Left hindlimb (tissue), 1 donor: ENCODE measurements at regions not wholly inside any gene's neighbourhood (a gene's known extent, or its start where the extent isn't known, plus 50 kb on each side); places are given as distances from the start of the nearest gene placed in this dataset.
"Not testable (repeated sequence)": the region's sequence is repeated elsewhere in the genome, so short reads cannot be mapped to it uniquely, and the experiment has no call there.

Source experiments
- DNase-seq: peaks from one replicate; pipeline ENCODE4 v3.0.0-alpha.2; 2018

GRCh38 chr21:35737899-35738346 lies 322.4 kb downstream of the SETD4 start:
- DNase-seq: peak; percentile 77

GRCh38 chr21:35737449-35737848 lies 322.9 kb downstream of the SETD4 start:
- no peak for DNase-seq

DNA sequence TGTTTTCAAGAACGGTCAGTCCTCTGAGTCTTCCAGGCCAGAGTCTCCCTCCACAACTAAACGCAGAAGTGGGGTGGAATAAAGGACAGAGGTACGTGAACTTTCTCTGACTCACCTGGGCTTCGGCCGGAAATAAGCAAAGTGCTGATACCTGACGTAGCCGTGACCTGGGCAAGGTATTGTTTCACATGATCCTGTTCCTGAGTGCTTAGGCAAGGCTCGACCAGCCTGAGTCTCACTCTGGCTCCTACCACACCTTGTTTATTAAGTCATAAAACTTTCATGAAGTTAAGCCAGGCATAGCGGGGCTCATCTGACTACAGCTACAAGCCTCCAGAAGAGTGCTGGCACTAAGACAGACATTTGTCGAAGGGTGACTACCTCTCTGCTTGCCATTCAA lies 327.5 kb downstream of the SETD4 start:
- DNase-seq: no peak

- DNase-seq: no peak
Measured at GRCh38 chr21:35730325-35730724, 330.0 kb downstream of the SETD4 start.

GRCh38 chr21:35727830-35728229 lies 332.5 kb downstream of the SETD4 start:
- no peak for DNase-seq

- no peak for DNase-seq
Measured at GRCh38 chr21:35724156-35724555, 336.2 kb downstream of the SETD4 start.

DNA sequence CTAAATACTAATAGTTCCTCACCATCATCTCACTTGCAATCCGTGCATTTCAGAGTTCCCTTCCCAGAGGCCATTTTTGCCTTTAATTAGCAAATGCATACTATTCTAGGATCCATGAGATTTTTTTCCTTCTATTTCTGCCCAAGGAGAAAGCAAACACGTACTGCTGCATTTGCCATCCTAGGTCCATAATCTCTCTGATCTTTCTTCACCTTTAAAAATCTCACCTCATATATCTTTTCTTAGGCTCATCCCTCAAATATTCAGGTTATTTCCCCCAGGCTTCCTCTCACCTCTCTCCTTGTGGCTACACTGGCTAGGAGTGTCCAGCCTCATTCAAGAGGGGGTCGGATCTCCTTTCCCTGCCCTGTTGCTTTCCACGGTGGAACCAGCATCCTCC lies 338.6 kb downstream of the SETD4 start:
- no peak for DNase-seq

DNA sequence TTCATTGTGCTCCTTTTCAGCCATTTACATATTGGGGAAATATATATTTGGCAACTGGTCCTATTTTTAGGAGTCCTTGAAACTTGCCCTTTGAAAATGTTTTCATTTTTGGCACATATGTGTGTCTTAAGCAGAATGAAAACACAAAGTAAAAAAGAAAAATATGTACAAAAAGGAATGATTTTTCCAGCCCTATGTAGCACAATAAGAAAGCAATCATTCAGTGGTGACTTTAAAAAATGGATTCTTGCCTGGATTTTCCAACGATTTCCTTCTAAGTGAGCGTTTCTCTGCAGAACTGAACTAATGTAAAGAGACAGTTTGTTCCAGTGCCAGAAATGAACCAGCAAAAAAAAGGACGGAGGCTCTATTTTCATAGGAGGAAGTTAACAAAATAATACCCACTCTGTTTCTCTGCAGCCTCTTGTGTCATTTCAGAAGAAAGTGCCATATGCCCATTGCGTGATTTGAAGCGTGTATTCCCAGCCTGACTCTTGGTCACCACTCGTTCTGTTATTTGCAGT lies 340.1 kb downstream of the SETD4 start:
- no peak for DNase-seq

GRCh38 chr21:35719080-35719479 lies 341.2 kb downstream of the SETD4 start:
- no peak for DNase-seq

DNA sequence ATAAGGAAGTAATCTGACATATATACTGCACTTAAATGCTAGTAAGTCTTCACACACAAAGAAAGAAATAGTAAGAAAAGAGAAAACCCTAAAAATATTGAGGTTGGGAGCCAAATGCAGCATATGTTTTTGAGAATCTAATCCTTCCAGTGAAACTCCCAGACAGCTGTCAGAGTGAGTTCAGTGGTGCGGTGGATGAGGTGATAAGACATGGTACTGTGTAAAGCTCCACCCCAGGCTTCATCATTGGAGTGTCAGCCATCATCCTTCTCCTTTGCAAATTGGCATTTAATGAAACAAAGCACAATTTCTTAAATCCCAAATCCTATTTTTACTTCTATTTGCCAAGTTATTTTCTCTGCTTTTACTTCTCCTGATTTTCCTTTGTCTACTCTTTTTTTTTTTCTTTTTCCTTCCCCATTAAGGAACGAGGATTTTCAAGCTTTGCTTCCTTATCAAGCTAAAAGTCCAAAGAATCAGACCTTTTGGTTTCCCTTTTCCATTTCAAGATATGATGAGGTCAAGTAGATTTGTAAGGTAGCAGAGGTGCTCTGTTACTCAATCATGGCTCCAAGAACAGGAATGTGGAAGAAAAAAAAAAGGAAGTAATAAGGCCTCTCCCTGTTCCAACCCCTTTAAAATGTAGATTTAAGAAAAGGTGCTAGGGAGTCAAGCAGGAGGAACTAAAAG lies 343.3 kb downstream of the SETD4 start:
- no peak for DNase-seq

DNA sequence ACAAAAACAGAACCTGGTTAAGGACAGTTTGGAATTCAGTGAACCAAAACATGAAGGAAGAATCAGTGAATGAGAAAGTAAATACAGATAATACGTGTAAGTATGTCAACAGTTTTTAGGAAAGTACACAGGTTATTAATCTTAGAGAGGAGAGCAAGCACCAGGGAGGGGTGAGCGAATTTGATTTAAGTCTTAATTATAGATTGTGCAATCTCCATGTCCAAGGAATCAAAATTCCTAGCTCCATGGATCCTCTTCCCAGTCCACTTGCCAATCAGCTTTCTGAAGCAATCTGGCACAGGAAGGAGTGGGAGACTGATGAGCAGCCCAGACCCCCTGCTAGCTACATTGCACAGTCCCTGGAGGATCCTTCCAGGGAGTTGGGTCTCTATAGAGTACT lies 346.4 kb downstream of the SETD4 start:
- no peak for DNase-seq

DNA sequence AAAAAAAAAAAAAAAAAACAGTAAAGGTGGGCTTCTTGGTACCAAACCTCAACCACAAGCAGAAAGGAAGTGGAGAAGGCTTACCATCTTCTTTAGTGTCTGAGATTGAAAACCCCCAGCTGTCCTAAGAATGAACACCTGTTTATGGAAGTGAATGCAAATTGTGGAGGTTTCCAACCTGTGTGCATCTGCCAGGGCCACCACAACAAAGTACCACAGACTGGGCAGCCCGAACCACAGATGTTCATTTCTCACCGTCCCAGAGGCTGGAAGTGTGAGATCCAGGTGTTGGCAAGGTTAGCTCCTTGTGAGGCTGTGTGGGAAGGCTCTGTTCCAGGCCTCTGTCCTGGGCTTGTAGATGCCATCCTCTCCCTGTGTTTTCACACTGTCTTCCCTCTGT lies 348.7 kb downstream of the SETD4 start:
- DNase-seq: no peak

- DNase-seq: no peak
Measured at GRCh38 chr21:35711213-35711612, 349.1 kb downstream of the SETD4 start.

- not testable (repeated sequence) for DNase-seq
Measured at GRCh38 chr21:35709990-35710389, 350.3 kb downstream of the SETD4 start.

DNA sequence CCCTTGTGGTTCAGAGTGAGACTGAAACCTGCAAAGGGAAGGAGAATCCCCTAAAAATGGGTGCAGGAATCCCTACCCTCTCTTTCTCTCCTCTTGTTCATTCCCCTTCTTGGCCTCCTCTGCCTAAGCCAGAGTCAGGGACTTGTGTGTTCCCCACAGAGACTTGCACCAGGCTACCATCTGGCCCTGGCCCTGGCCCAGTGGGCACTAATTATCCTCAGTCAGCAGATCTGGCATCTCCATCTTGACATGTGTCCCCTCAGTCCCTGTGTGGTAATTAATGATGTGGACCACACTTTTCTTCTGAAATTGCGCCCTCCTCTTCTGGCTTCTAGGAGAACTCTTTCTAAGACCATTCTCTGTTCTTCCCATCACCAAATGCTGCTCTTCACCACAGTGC lies 354.4 kb downstream of the SETD4 start:
- DNase-seq: no peak

DNA sequence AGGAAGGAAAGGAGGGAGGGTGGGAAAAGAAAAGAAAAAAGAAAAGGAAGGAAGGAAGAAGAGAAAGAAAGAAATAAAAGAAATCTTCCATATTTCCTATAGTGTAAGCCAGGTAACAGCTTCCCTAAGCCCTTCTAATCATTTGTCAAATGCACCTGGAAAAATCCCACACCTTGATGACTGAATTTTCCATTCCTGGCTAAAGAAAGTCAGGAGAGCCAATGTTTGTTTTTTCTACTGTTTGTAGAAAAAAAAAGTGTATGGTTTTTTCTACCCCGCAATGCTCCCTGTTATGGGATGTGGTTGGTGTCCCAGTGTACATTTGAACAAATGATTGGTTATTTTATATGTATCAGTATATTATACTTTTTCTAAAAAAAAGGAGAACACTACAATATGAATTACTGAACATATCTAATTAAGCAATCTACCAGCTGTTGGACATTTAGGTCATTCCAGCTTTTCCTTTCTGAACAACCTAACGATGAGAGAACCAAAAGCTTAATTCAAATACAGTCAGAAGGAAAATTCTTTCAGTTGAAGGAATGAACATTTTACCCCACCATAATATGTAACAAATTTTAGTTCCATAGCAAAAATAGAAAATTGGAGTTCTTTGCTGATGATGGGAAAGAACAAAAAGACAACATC lies 355.0 kb downstream of the SETD4 start:
- no peak for DNase-seq

DNA sequence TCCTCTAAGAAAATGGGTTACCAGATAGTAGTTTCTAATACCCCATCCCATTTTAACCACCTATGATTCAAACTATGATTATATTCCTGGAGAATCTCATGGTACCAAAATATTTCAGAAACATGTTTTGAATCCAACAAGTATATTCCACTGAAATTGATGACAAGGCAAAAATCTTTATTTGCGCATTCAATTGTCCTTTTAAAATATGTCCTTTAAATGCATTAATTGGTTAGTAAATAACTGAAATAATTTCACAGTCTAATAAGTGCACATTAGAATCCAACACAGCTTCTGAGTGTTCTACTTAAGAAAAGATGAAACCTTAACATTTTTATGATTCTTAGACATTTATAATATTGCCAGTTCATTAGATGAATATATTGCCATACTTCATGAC lies 356.6 kb downstream of the SETD4 start:
- DNase-seq: no peak

DNA sequence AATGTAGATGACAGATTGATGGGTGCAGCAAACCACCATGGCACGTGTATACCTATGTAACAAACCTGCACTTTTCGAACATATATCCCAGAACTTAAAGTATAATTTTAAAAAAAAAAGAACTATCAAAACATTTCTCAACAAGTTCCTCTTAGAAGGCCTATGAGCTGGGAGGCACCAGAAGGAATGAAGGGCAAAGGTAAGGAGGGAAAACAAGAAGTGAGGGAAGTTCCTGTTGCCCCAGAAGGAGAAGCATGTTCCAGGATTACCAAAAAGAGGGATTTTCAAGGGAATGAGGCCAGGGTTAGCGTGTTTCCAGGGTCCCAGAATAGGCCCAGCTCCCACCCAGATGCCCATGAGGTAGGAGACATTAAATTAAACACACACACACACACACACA lies 361.0 kb downstream of the SETD4 start:
- DNase-seq: no peak

DNA sequence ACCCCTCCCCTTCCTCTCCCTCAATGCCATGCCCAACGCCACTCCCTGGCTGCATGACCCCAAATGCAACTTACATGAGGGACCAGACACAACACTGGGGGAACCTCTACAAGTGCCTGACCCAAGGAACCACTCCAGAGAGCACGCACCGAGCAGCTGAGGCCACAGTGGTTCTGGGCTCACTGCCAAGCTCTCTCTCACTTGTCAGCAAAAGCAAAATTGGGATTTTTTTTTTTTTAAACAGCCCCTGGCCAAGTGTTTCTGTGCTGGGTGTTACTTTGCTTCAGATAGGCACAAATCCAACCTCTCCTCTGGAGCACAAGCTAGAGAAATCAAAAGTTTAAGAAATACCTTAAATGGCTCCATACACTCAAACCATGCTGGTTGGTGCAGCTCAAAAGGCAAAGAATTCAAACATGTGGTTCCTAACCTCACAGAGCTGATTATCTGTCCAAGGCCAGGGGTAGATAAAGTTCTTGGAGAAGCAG lies 363.0 kb downstream of the SETD4 start:
- peak; percentile 51 for DNase-seq

DNA sequence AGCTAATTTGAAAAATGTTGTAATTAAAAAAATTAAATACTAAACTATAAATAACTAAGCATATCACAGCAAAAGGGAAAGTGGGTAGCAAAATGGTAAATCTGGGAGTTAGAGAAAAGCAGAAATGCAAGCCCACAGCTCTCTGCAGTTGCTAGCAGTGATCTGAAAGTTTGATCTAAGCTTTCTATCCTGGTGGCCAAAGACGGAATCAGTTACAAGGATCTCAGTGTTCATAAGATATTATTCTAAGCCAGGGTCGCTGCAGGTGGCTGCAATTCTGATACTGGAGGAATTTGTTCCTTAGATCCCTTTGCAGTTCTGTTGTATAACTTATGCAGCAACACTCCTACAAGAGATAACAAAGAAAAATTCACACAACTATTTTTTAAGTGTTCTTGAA lies 363.7 kb downstream of the SETD4 start:
- DNase-seq: no peak

GRCh38 chr21:35692311-35692710 lies 368.0 kb downstream of the SETD4 start:
- no peak for DNase-seq

- DNase-seq: no peak
Measured at GRCh38 chr21:35690436-35690835, 369.9 kb downstream of the SETD4 start.

DNA sequence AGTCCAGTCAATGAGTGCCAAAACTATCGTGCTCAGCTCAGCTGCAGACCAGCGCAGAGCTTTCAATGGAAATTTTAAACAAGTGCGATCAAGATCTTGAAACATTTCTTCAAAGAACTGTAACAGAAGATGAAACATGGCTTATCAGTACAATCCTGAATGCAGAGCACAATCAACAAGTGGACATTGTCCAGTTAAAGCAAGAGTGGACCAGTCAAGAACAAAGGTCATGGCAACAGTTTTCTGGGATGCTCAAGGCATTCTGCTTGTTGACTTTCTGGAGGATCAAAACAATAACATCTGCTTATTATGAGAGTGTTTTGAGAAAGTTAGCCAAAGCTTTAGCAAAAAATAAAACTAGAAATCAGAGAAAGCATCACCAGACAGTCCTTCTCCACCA lies 374.2 kb downstream of the SETD4 start:
- no peak for DNase-seq

DNA sequence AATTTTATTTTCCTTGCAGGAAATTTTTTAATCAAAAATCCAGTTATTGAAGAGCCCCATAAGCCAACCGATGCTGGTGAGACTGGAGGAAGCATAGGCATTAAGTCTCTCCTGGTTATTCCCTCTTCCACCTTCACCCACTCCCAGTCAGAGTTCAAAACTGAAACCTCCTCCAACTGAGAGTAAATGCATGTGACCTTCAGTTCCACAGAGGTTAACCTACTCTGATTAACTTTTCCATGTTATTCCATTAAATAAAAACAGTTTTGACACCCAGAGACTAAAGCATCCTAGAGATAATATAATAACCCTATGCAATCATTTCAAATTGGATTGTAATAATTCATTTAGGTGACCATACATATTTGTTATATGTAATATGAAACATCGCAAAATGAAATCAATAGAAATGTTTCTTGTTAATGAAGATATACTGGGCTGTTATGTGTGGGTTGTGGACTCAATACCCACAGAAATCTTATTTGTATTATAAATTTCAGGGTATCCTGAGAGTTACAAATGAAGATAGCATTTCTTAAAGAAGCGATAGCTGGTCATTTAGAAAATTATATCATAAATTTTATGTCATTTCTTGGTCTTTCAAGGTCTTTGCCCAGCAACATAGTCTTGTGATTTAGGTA lies 376.5 kb downstream of the SETD4 start:
- DNase-seq: no peak
